ENCODE measurements at regions not wholly inside any gene's neighbourhood (a gene's known extent, or its start where the extent isn't known, plus 50 kb on each side); places are given as distances from the start of the nearest gene placed in this dataset.

DNA sequence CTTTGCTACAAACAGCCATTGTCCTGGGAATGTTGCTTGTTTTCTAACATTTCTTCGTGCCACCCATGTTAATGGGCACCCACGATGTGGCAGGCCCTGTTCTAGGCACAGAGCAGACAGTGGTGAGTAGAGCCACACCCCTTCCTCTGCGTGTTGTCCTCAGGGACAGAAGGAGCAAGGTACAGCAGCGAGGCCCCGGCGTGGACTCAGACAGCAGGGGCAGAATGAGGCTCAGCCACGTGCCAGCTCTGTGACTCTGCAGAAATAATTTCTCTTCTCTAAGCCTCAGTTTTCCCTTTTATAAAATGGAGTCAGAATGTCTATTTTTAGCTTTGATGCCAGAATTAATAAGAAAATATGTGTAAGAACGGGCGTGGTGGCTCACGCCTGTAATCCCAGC lies 401.7 kb downstream of the TSN start:
- peaks cover 3 to 5% (median 5%) of the 10 kb centered on the region in 3 donors for H3K27me3 Mint-ChIP-seq (ENCODE audit: low read depth in 3 of 3)

DNA sequence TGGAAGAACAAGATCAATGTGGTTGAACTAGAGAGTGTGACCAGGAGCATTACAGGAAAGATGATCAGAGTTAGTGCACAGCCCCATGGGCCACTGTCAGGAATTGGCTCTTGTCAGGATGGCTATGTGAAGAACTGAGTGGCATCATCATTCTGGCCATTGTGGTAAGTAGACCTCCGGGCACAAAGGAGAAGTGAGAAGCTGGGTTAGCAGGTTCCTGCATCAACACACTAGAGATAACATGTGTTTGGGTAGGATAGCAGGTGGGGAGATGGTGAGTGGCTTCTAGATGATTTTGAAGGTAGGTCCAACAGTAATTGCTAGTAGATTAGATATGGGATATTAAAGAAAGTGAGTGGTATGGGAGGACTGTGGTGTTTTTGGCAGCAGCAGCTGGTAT lies 408.2 kb downstream of the TSN start:
- H3K4me3 Mint-ChIP-seq = no peak overlapping the region
- TF ChIP-seq, protein P1, sequence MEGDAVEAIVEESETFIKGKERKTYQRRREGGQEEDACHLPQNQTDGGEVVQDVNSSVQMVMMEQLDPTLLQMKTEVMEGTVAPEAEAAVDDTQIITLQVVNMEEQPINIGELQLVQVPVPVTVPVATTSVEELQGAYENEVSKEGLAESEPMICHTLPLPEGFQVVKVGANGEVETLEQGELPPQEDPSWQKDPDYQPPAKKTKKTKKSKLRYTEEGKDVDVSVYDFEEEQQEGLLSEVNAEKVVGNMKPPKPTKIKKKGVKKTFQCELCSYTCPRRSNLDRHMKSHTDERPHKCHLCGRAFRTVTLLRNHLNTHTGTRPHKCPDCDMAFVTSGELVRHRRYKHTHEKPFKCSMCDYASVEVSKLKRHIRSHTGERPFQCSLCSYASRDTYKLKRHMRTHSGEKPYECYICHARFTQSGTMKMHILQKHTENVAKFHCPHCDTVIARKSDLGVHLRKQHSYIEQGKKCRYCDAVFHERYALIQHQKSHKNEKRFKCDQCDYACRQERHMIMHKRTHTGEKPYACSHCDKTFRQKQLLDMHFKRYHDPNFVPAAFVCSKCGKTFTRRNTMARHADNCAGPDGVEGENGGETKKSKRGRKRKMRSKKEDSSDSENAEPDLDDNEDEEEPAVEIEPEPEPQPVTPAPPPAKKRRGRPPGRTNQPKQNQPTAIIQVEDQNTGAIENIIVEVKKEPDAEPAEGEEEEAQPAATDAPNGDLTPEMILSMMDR (IDR thresholded peaks at IDR 0.05) = no peak
- Histone ChIP-seq H3K27me3 (ENCODE audit: control insufficient read depth in 2 of 2, insufficient read depth in 2 of 2, low read length in 2 of 2) (no peaks in the 10 kb centered on the region), H3K4me1 (ENCODE audit: control insufficient read depth in 1 of 2, insufficient read depth in 2 of 2, low read length in 2 of 2) (no peaks in the 10 kb centered on the region), H3K4me2 (replicated peaks; ENCODE audit: extremely low read depth, low read length, poor library complexity, severe bottlenecking) (no peak overlapping the region), H3K36me3 (replicated peaks in 1 of 2; ENCODE audit: control insufficient read depth in 1 of 2, insufficient read depth in 2 of 2, low read length in 2 of 2) (no peaks in the 10 kb centered on the region), H3K9ac (ENCODE audit: insufficient read depth, low read length, poor library complexity, severe bottlenecking) (no peak overlapping the region), H3K79me2 (ENCODE audit: insufficient read depth, low read length) (no peaks in the 10 kb centered on the region), H2AFZ (ENCODE audit: insufficient read depth, low read depth, low read length, poor library complexity, severe bottlenecking) (no peak overlapping the region), H4K20me1 (ENCODE audit: insufficient read depth, low read length) (no peaks in the 10 kb centered on the region), H3K27ac (ENCODE audit: low read depth in 1 of 2, low read length in 2 of 2) (no peak overlapping the region), H3K9me3 (replicated peaks in 1 of 2; ENCODE audit: control insufficient read depth in 1 of 2, insufficient read depth in 1 of 2, low read length in 2 of 2) (no peaks in the 10 kb centered on the region), H3K4me3 (replicated peaks in 1 of 3; ENCODE audit: low read depth in 2 of 3, low read length in 3 of 3) (no peak overlapping the region)
- H3K27me3 Mint-ChIP-seq (ENCODE audit: low read depth in 3 of 3) = no peaks in the 10 kb centered on the region
- intact Hi-C loops (cut with micrococcal nuclease) = no loop called here
- no peaks in the 10 kb centered on the region for H3K36me3 Mint-ChIP-seq
- no peak for DNase-seq
- no peaks in the 10 kb centered on the region for H3K4me1 Mint-ChIP-seq
- no peaks in the 10 kb centered on the region for H3K9me3 Mint-ChIP-seq
- H3K27ac Mint-ChIP-seq = no peak overlapping the region
- 0% methylated on average over 1 of the region's 1 CpG for WGBS (ENCODE audit: insufficient coverage)

More for the DNA sequence above, 401.7 kb downstream of the TSN start:
- no peak overlapping the region for H2AFZ ChIP-seq (ENCODE audit: insufficient read depth, low read depth, low read length, poor library complexity, severe bottlenecking)
- Mint-ChIP-seq H3K27ac (no peak overlapping the region), H3K36me3 (no peaks in the 10 kb centered on the region), H3K4me1 (peaks cover 8% of the 10 kb centered on the region), H3K4me3 (no peak overlapping the region), H3K9me3 (peaks cover 0 to 2% (median 0%) of the 10 kb centered on the region in 7 donors)
- TF ChIP-seq, protein P1 (IDR thresholded peaks at IDR 0.05) = no peak
- intact Hi-C loops (cut with micrococcal nuclease) = no loop called here
- H3K27me3 ChIP-seq (ENCODE audit: control insufficient read depth in 2 of 2, insufficient read depth in 2 of 2, low read length in 2 of 2) = no peaks in the 10 kb centered on the region
- 97% methylated on average over 9 of the region's 10 CpGs for WGBS (ENCODE audit: insufficient coverage)
- H3K36me3 ChIP-seq (replicated peaks in 1 of 2; ENCODE audit: control insufficient read depth in 1 of 2, insufficient read depth in 2 of 2, low read length in 2 of 2) = no peaks in the 10 kb centered on the region
- no peaks in the 10 kb centered on the region for H3K9me3 ChIP-seq (replicated peaks in 1 of 2; ENCODE audit: control insufficient read depth in 1 of 2, insufficient read depth in 1 of 2, low read length in 2 of 2)
- H3K4me3 ChIP-seq (replicated peaks in 1 of 3; ENCODE audit: low read depth in 2 of 3, low read length in 3 of 3) = no peak overlapping the region
- H3K9ac ChIP-seq (ENCODE audit: insufficient read depth, low read length, poor library complexity, severe bottlenecking) = no peak overlapping the region
- H4K20me1 ChIP-seq (ENCODE audit: insufficient read depth, low read length) = no peaks in the 10 kb centered on the region
- no peak overlapping the region for H3K27ac ChIP-seq (ENCODE audit: low read depth in 1 of 2, low read length in 2 of 2)
- H3K4me2 ChIP-seq (replicated peaks; ENCODE audit: extremely low read depth, low read length, poor library complexity, severe bottlenecking) = no peak overlapping the region
- H3K4me1 ChIP-seq (ENCODE audit: control insufficient read depth in 1 of 2, insufficient read depth in 2 of 2, low read length in 2 of 2) = no peaks in the 10 kb centered on the region
- no peaks in the 10 kb centered on the region for H3K79me2 ChIP-seq (ENCODE audit: insufficient read depth, low read length)
- no peak for DNase-seq
